Fibroblast of villous mesenchyme (primary cell): ENCODE measurements at regions not wholly inside any gene's neighbourhood (a gene's known extent, or its start where the extent isn't known, plus 50 kb on each side); places are given as distances from the start of the nearest gene placed in this dataset.

Experiments used
- DNase-seq: peaks from one replicate; pipeline ENCODE4 v3.0.0-alpha.2; 2010; ENCODE audit warnings: low read depth
- H3K4me3 ChIP-seq: 2 replicates; pipeline ENCODE4 v1.5.1; 2011; ENCODE audit warnings: low read depth, mild to moderate bottlenecking, low read length
- CTCF ChIP-seq: IDR thresholded peaks from 2 replicates; pipeline ENCODE4 v1.5.1; 2012; ENCODE audit warnings: low read depth, mild to moderate bottlenecking, low read length; ENCODE audit not compliant: insufficient read depth

- H3K4me3 ChIP-seq: no peak overlapping the region
- no peak for DNase-seq
- no peak for TF ChIP-seq CTCF
Measured at GRCh38 chr6:105726902-105727655, 324.2 kb upstream of the PREP start.

- no peak for DNase-seq
- no peak for TF ChIP-seq CTCF
- no peak overlapping the region for H3K4me3 ChIP-seq
Measured at GRCh38 chr6:105714846-105715245, 312.0 kb upstream of the PREP start.

- H3K4me3 ChIP-seq: no peak overlapping the region
- DNase-seq: peak; percentile 18
- TF ChIP-seq CTCF: no peak
Measured at GRCh38 chr6:105713474-105714118, 310.7 kb upstream of the PREP start.

GRCh38 chr6:105711216-105711615 is 308.3 kb upstream of the PREP start:
- no peak overlapping the region for H3K4me3 ChIP-seq
- peak; percentile 13 for DNase-seq
- TF ChIP-seq CTCF: no peak

GRCh38 chr6:105705608-105706007 is 302.7 kb upstream of the PREP start:
- no peak overlapping the region for H3K4me3 ChIP-seq
- TF ChIP-seq CTCF: no peak
- DNase-seq: no peak

GRCh38 chr6:105695461-105695860 is 292.6 kb upstream of the PREP start:
- DNase-seq: no peak
- H3K4me3 ChIP-seq: no peak overlapping the region
- TF ChIP-seq CTCF: no peak

GRCh38 chr6:105692613-105693215 is 289.8 kb upstream of the PREP start:
- no peak for DNase-seq
- TF ChIP-seq CTCF: no peak

More at GRCh38 chr6:105692613-105693215, 289.8 kb upstream of the PREP start:
- no peak overlapping the region for H3K4me3 ChIP-seq
